Endothelial cell of umbilical vein (primary cell): ENCODE measurements at regions not wholly inside any gene's neighbourhood (a gene's known extent, or its start where the extent isn't known, plus 50 kb on each side); places are given as distances from the start of the nearest gene placed in this dataset.

Source experiments
- EZH2 ChIP-seq: IDR thresholded peaks from 2 replicates; pipeline ENCODE4 v1.6.1; 2012; ENCODE audit warnings: borderline replicate concordance, low read depth, mild to moderate bottlenecking, moderate library complexity, low read length, inconsistent platforms; ENCODE audit not compliant: severe bottlenecking
- POLR2A ChIP-seq: IDR thresholded peaks from 2 replicates; pipeline ENCODE4 v1.6.1; 2012; ENCODE audit warnings: low read depth, mild to moderate bottlenecking, control low read depth, low read length
- POLR2AphosphoS5 ChIP-seq: IDR thresholded peaks from 2 replicates; pipeline ENCODE4 v1.6.1; 2012; ENCODE audit warnings: low read depth, mild to moderate bottlenecking, control low read depth, low read length, moderate library complexity; ENCODE audit not compliant: insufficient read depth
- TF ChIP-seq, protein P1 (sequence below), 2 donors: IDR thresholded peaks; 1 replicate in 1 of 2; 2 replicates in 1 of 2; pipeline ENCODE4 v1.5.1; 2011; ENCODE audit warnings: low read length in 2 of 2, mild to moderate bottlenecking in 2 of 2, moderate library complexity in 2 of 2, control low read depth in 1 of 2, inconsistent platforms in 1 of 2, low read depth in 1 of 2; ENCODE audit not compliant: insufficient read depth in 1 of 2; ENCODE audit errors: extremely low read depth in 1 of 2

DNA sequence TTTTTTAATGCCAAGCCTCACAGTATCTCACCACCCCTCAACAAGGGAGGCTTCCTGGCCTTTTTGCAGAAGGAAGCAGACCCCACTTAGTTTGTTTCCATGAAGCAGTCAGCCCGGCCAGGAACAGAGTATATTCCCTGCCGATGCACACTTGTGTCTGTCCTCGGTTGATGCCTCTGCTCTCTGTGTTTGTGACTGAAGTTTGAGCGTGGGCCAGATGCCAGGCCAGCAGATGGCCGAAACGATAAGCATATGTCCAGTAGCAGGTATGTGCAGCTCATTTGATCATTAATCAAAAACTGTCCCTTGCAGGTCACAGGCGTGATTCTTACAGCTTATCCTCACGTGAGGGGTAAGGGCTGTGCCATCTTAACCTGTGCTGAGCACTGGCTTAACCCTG is 144.0 kb downstream of the IRS2 start:
- TF ChIP-seq, protein P1, sequence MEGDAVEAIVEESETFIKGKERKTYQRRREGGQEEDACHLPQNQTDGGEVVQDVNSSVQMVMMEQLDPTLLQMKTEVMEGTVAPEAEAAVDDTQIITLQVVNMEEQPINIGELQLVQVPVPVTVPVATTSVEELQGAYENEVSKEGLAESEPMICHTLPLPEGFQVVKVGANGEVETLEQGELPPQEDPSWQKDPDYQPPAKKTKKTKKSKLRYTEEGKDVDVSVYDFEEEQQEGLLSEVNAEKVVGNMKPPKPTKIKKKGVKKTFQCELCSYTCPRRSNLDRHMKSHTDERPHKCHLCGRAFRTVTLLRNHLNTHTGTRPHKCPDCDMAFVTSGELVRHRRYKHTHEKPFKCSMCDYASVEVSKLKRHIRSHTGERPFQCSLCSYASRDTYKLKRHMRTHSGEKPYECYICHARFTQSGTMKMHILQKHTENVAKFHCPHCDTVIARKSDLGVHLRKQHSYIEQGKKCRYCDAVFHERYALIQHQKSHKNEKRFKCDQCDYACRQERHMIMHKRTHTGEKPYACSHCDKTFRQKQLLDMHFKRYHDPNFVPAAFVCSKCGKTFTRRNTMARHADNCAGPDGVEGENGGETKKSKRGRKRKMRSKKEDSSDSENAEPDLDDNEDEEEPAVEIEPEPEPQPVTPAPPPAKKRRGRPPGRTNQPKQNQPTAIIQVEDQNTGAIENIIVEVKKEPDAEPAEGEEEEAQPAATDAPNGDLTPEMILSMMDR (IDR thresholded peaks at IDR 0.05; ENCODE audit: extremely low read depth in 1 of 2, insufficient read depth in 1 of 2, low read depth in 1 of 2, low read length in 2 of 2): no peak
- TF ChIP-seq EZH2 (no peak), POLR2AphosphoS5 (no peak), POLR2A (no peak)
